IMR-90 (cell line): ENCODE measurements at regions not wholly inside any gene's neighbourhood (a gene's known extent, or its start where the extent isn't known, plus 50 kb on each side); places are given as distances from the start of the nearest gene placed in this dataset.

ENCODE experiments used
- ATAC-seq: fragments of 200-7000 bp; cut with Tn5 transposase; 2 replicates; pipeline ENCODE4 v1.9.1; 2020; ENCODE audit warnings: low read depth, mild to moderate bottlenecking, moderate library complexity
- BruUV-seq: library from RNA; stranded (reverse); fragments of 400-500 nt; replicated peaks from 2 replicates; lab custom pipeline; 2021; lab: Mats Ljungman, UMichigan
- CTCF ChIA-PET: fragments of 300-600 bp; formaldehyde crosslinking; extraction: SDS; loops from one replicate; lab custom pipeline; 2021; ENCODE audit warnings: antibody characterized with exemption; lab: Yijun Ruan, JAX
- POLR2A ChIA-PET: fragments of 300-600 bp; sonication (Branson Sonifier 250); formaldehyde crosslinking; loops from one replicate; lab custom pipeline; 2022; ENCODE audit warnings: antibody characterized with exemption; ENCODE audit not compliant: unreplicated experiment; lab: Charles Lee
- DNase-seq: peaks from one replicate; pipeline ENCODE4 v3.0.0; 2013
- H2AFZ ChIP-seq: replicated peaks from 2 replicates; pipeline ENCODE3; 2013; ENCODE audit warnings: low read length, mild to moderate bottlenecking; ENCODE audit not compliant: poor library complexity
- H2AK5ac ChIP-seq: 2 replicates; pipeline ENCODE4 v1.6.1; 2013; ENCODE audit warnings: low read depth, low read length, inconsistent platforms
- H2AK9ac ChIP-seq: replicated peaks from 2 replicates; pipeline ENCODE3; 2013; ENCODE audit warnings: mild to moderate bottlenecking, low read depth, low read length, moderate library complexity; ENCODE audit not compliant: poor library complexity
- H2BK120ac ChIP-seq: 2 replicates; pipeline ENCODE4 v1.6.1; 2013; ENCODE audit warnings: low read depth, low read length, inconsistent platforms
- H2BK15ac ChIP-seq: 3 replicates; pipeline ENCODE4 v1.6.1; 2013; ENCODE audit warnings: low read depth, low read length, inconsistent platforms
- H2BK20ac ChIP-seq: 2 replicates; pipeline ENCODE4 v1.6.1; 2013; ENCODE audit warnings: low read depth, mild to moderate bottlenecking, inconsistent platforms, low read length, moderate library complexity
- H2BK5ac ChIP-seq: 2 replicates; pipeline ENCODE4 v1.6.1; 2013; ENCODE audit warnings: mild to moderate bottlenecking, low read depth, low read length, inconsistent platforms; ENCODE audit not compliant: poor library complexity, severe bottlenecking
- H3K14ac ChIP-seq: replicated peaks from 2 replicates; pipeline ENCODE4 v1.6.1; 2013; ENCODE audit warnings: low read depth, low read length, inconsistent platforms
- H3K18ac ChIP-seq: 2 replicates; pipeline ENCODE4 v1.6.1; 2013; ENCODE audit warnings: low read depth, low read length, control low read depth
- H3K23ac ChIP-seq: 2 replicates; pipeline ENCODE4 v1.6.1; 2013; ENCODE audit warnings: low read depth, low read length, inconsistent platforms
- H3K27ac ChIP-seq: 2 replicates; pipeline ENCODE4 v1.5.1; 2013; ENCODE audit warnings: mild to moderate bottlenecking, control low read depth, low read length; ENCODE audit not compliant: insufficient read depth
- H3K27me3 ChIP-seq: 2 replicates; pipeline ENCODE4 v1.6.1; 2013; ENCODE audit warnings: low read length; ENCODE audit not compliant: control insufficient read depth, insufficient read depth
- H3K36me3 ChIP-seq: 2 replicates; pipeline ENCODE4 v1.6.1; 2013; ENCODE audit warnings: low read length, mixed read lengths; ENCODE audit not compliant: control insufficient read depth, insufficient read depth
- H3K4ac ChIP-seq: 2 replicates; pipeline ENCODE4 v1.6.1; 2013; ENCODE audit warnings: low read depth, low read length, inconsistent platforms
- H3K4me1 ChIP-seq: 2 replicates; pipeline ENCODE4 v1.6.1; 2013; ENCODE audit warnings: low read length, mixed read lengths; ENCODE audit not compliant: control insufficient read depth, insufficient read depth
- H3K4me2 ChIP-seq: 2 replicates; pipeline ENCODE4 v1.6.1; 2013; ENCODE audit warnings: low read depth, mild to moderate bottlenecking, control low read depth, low read length, moderate library complexity
- H3K4me3 ChIP-seq: 2 replicates; pipeline ENCODE4 v1.5.1; 2013; ENCODE audit warnings: low read depth, mild to moderate bottlenecking, control low read depth, low read length, moderate library complexity; ENCODE audit not compliant: insufficient read depth
- H3K56ac ChIP-seq: 2 replicates; pipeline ENCODE4 v1.6.1; 2013; ENCODE audit warnings: low read length, inconsistent platforms; ENCODE audit not compliant: insufficient read depth; ENCODE audit errors: extremely low read depth
- H3K79me1 ChIP-seq, 2 experiments: 2 replicates each; pipeline ENCODE4 v1.6.1; 2013; ENCODE audit warnings: low read length in 2 of 2, inconsistent platforms in 1 of 2, low read depth in 1 of 2
- H3K9ac ChIP-seq: 2 replicates; pipeline ENCODE4 v1.6.1; 2013; ENCODE audit warnings: low read depth, low read length, control low read depth
- H3K9me1 ChIP-seq: 2 replicates; pipeline ENCODE4 v1.6.1; 2013; ENCODE audit warnings: low read length, inconsistent platforms; ENCODE audit not compliant: insufficient read depth
- H3K9me3 ChIP-seq: 2 replicates; pipeline ENCODE4 v1.6.1; 2013; ENCODE audit warnings: low read length; ENCODE audit not compliant: control insufficient read depth, insufficient read depth
- H4K20me1 ChIP-seq: 2 replicates; pipeline ENCODE4 v1.6.1; 2013; ENCODE audit warnings: low read length, inconsistent platforms; ENCODE audit not compliant: insufficient read depth
- H4K5ac ChIP-seq: 2 replicates; pipeline ENCODE4 v1.6.1; 2013; ENCODE audit warnings: mild to moderate bottlenecking, low read depth, low read length, control low read depth
- H4K8ac ChIP-seq, 2 experiments: 2 replicates each; pipeline ENCODE4 v1.6.1; 2013; ENCODE audit warnings: low read depth in 2 of 2, low read length in 2 of 2, control low read depth in 1 of 2, inconsistent platforms in 1 of 2
- H4K91ac ChIP-seq: 2 replicates; pipeline ENCODE4 v1.6.1; 2013; ENCODE audit warnings: low read depth, low read length, inconsistent platforms; ENCODE audit not compliant: insufficient read depth
- BHLHE40 ChIP-seq: fragments of 150-350 bp; IDR thresholded peaks from 2 replicates; pipeline ENCODE4 v1.6.1; 2016; ENCODE audit warnings: mild to moderate bottlenecking, low read depth, low read length
- CEBPB ChIP-seq: IDR thresholded peaks from 2 replicates; pipeline ENCODE4 v1.6.1; 2012; ENCODE audit warnings: low read depth, low read length, improper control_type of control experiment
- CHD1 ChIP-seq: IDR thresholded peaks from 2 replicates; pipeline ENCODE4 v1.6.1; 2012; ENCODE audit warnings: low read depth, low read length, improper control_type of control experiment
- FOS ChIP-seq: fragments of 150-350 bp; IDR thresholded peaks from 2 replicates; pipeline ENCODE4 v1.6.1; 2016; ENCODE audit warnings: low read depth, low read length
- MAFK ChIP-seq: IDR thresholded peaks from 2 replicates; pipeline ENCODE4 v1.6.1; 2012; ENCODE audit warnings: low read depth, low read length, improper control_type of control experiment
- MAZ ChIP-seq: IDR thresholded peaks from 2 replicates; pipeline ENCODE4 v1.6.1; 2012; ENCODE audit warnings: low read depth, mild to moderate bottlenecking, low read length, improper control_type of control experiment, moderate library complexity, borderline replicate concordance
- MXI1 ChIP-seq: IDR thresholded peaks from 2 replicates; pipeline ENCODE4 v1.6.1; 2012; ENCODE audit warnings: low read depth, mild to moderate bottlenecking, low read length, moderate library complexity, borderline replicate concordance
- NFE2L2 ChIP-seq: fragments of 150-350 bp; IDR thresholded peaks from 2 replicates; pipeline ENCODE4 v1.6.1; 2016; ENCODE audit warnings: low read depth, mild to moderate bottlenecking, low read length
- POLR2A ChIP-seq: IDR thresholded peaks from 2 replicates; pipeline ENCODE4 v1.6.1; 2012; ENCODE audit warnings: mild to moderate bottlenecking, low read depth, low read length
- RAD21 ChIP-seq: IDR thresholded peaks from 2 replicates; pipeline ENCODE4 v1.6.1; 2012; ENCODE audit warnings: low read length, improper control_type of control experiment
- RCOR1 ChIP-seq: IDR thresholded peaks from 2 replicates; pipeline ENCODE4 v1.6.1; 2012; ENCODE audit warnings: mild to moderate bottlenecking, low read length, improper control_type of control experiment; ENCODE audit not compliant: insufficient replicate concordance
- RFX5 ChIP-seq: IDR thresholded peaks from 2 replicates; pipeline ENCODE4 v1.8.0; 2012; ENCODE audit warnings: low read depth, mild to moderate bottlenecking, low read length, moderate library complexity
- SMC3 ChIP-seq: fragments of 150-350 bp; IDR thresholded peaks from 2 replicates; pipeline ENCODE4 v1.6.1; 2016; ENCODE audit warnings: low read depth, mild to moderate bottlenecking, antibody characterized with exemption, low read length, moderate library complexity
- WGBS, 2 experiments: methylation state at CpG; one replicate each; pipeline versions ENCODE4 v1.1.5 to v1.1.7; 2013; ENCODE audit warnings: missing lambda C conversion rate in 2 of 2; ENCODE audit not compliant: insufficient read length in 1 of 2; ENCODE audit errors: extremely low coverage in 2 of 2; 5-methylcytosine and 5-hydroxymethylcytosine counted together
- dilution Hi-C: fragments of 300-500 bp; cut with HindIII; formaldehyde crosslinking; loops from one replicate; pipeline ENCODE4 v1.14.3; 2018; ENCODE audit warnings: low sequenced_read_pairs; ENCODE audit not compliant: unreplicated experiment
- in situ Hi-C: fragments of 300-500 bp; cut with MboI; formaldehyde crosslinking; loops from 3 replicates; pipeline ENCODE4 v1.14.3; 2019; ENCODE audit warnings: low sequenced_read_pairs, inconsistent platforms, mixed read lengths
- intact Hi-C: fragments of 100-400 bp; cut with micrococcal nuclease; formaldehyde crosslinking; loops from 2 replicates; pipeline ENCODE4 v1.10.0; 2022
- TF ChIP-seq, protein P1 (sequence below): fragments of 150-350 bp; IDR thresholded peaks from 2 replicates; pipeline ENCODE4 v1.6.1; 2016; ENCODE audit warnings: low read depth, mild to moderate bottlenecking, low read length, moderate library complexity, borderline replicate concordance
- TF ChIP-seq, protein P2 (sequence below): fragments of 150-350 bp; IDR thresholded peaks from 2 replicates; pipeline ENCODE4 v1.6.1; 2017; ENCODE audit warnings: mild to moderate bottlenecking, antibody characterized with exemption, low read length, low read depth
- TF ChIP-seq, protein P3 (sequence below): conservative IDR thresholded peaks from 2 replicates; pipeline ENCODE4 v1.5.1; 2012; ENCODE audit warnings: mild to moderate bottlenecking, low read depth, low read length, improper control_type of control experiment

DNA sequence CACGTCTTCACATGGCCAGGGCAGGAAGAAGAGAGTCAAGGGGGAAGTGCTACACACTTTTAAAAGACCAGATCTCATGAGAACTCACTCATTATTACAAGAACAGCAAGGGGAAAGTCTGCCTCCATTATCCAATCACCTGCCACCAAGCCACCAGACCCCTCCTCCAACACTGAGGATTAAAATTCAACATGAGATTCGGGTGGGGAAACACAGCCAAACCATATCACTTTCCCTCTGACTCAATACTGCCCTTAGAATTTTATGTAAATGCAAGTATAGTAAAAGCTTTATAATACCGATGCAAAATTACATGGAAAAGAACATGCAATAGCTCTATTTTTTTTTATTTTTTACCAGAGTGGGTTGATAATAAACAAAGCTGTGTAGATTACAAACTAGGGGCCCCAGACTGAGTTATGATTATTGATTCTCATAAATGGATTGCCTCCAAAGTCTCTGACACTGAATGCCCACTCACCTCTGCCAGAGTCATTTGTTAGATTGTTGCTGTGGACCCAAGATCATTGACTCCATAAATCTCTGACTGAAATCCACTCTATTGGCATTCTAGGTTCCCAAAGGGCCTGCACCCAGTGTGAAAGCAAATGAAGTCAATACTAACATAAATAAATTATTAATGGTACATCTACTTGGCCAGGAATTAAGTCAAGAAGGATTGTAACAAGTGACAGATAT, 184.8 kb upstream of the FUT9 start:
- H3K36me3 ChIP-seq: no peaks in the 10 kb centered on the region
- H4K8ac ChIP-seq: no peak overlapping the region
- ATAC-seq (no peak), DNase-seq (no peak)
- no peak overlapping the region for H4K5ac ChIP-seq
- ChIA-PET POLR2A (no interaction called here), CTCF (no interaction called here)
- no peaks in the 10 kb centered on the region for H3K4me1 ChIP-seq
- H3K4me2 ChIP-seq: no peak overlapping the region
- no peaks in the 10 kb centered on the region for H3K27me3 ChIP-seq
- H2BK120ac ChIP-seq: no peak overlapping the region
- in situ Hi-C loops: no loop called here
- H2BK5ac ChIP-seq: no peak overlapping the region
- no peak overlapping the region for H3K18ac ChIP-seq
- intact Hi-C loops: no loop called here
- no peak overlapping the region for H2AFZ ChIP-seq
- H2AK5ac ChIP-seq: no peak overlapping the region
- BruUV-seq: no TSS peak
- H3K4ac ChIP-seq: no peak overlapping the region
- no peaks in the 10 kb centered on the region for H3K9me1 ChIP-seq
- no peak overlapping the region for H3K9ac ChIP-seq
- no peaks in the 10 kb centered on the region for H3K79me1 ChIP-seq
- H3K27ac ChIP-seq: no peak overlapping the region
- no peak overlapping the region for H3K56ac ChIP-seq
- dilution Hi-C loops: no loop called here
- H3K23ac ChIP-seq: no peak overlapping the region
- H2BK15ac ChIP-seq: no peak overlapping the region
- no CpG with 5 or more reads among the region's 3 CpGs for WGBS, 2 experiments
- no peak overlapping the region for H3K4me3 ChIP-seq
- no peak overlapping the region for H4K91ac ChIP-seq
- no peak for TF ChIP-seq CEBPB
- TF ChIP-seq, protein P1, sequence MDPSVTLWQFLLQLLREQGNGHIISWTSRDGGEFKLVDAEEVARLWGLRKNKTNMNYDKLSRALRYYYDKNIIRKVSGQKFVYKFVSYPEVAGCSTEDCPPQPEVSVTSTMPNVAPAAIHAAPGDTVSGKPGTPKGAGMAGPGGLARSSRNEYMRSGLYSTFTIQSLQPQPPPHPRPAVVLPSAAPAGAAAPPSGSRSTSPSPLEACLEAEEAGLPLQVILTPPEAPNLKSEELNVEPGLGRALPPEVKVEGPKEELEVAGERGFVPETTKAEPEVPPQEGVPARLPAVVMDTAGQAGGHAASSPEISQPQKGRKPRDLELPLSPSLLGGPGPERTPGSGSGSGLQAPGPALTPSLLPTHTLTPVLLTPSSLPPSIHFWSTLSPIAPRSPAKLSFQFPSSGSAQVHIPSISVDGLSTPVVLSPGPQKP: no peak
- no peak for TF ChIP-seq MAFK
- no peak for TF ChIP-seq RAD21
- no peak for TF ChIP-seq CHD1
- TF ChIP-seq MXI1: no peak
- TF ChIP-seq RFX5: no peak
- no peak for TF ChIP-seq NFE2L2
- TF ChIP-seq SMC3: no peak
- TF ChIP-seq, protein P2, sequence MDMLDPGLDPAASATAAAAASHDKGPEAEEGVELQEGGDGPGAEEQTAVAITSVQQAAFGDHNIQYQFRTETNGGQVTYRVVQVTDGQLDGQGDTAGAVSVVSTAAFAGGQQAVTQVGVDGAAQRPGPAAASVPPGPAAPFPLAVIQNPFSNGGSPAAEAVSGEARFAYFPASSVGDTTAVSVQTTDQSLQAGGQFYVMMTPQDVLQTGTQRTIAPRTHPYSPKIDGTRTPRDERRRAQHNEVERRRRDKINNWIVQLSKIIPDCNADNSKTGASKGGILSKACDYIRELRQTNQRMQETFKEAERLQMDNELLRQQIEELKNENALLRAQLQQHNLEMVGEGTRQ: no peak
- TF ChIP-seq BHLHE40: no peak
- no peak for TF ChIP-seq RCOR1
- TF ChIP-seq POLR2A: no peak
- no peak for TF ChIP-seq FOS
- TF ChIP-seq, protein P3, sequence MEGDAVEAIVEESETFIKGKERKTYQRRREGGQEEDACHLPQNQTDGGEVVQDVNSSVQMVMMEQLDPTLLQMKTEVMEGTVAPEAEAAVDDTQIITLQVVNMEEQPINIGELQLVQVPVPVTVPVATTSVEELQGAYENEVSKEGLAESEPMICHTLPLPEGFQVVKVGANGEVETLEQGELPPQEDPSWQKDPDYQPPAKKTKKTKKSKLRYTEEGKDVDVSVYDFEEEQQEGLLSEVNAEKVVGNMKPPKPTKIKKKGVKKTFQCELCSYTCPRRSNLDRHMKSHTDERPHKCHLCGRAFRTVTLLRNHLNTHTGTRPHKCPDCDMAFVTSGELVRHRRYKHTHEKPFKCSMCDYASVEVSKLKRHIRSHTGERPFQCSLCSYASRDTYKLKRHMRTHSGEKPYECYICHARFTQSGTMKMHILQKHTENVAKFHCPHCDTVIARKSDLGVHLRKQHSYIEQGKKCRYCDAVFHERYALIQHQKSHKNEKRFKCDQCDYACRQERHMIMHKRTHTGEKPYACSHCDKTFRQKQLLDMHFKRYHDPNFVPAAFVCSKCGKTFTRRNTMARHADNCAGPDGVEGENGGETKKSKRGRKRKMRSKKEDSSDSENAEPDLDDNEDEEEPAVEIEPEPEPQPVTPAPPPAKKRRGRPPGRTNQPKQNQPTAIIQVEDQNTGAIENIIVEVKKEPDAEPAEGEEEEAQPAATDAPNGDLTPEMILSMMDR: no peak
- no peak for TF ChIP-seq MAZ
- no peak overlapping the region for H2AK9ac ChIP-seq
- H3K9me3 ChIP-seq: peaks cover 6% of the 10 kb centered on the region; the same call in 1 of the 2 replicates
- H3K14ac ChIP-seq: no peak overlapping the region
- no peaks in the 10 kb centered on the region for H4K20me1 ChIP-seq
- H2BK20ac ChIP-seq: no peak overlapping the region
